Occipital lobe (tissue), 1 donor: ENCODE measurements at regions not wholly inside any gene's neighbourhood (a gene's known extent, or its start where the extent isn't known, plus 50 kb on each side); places are given as distances from the start of the nearest gene placed in this dataset.
"Not testable (repeated sequence)": the region's sequence is repeated elsewhere in the genome, so short reads cannot be mapped to it uniquely, and the experiment has no call there.

Experiments used
- DNase-seq: peaks from one replicate; lab custom pipeline; 2025; lab: John Stamatoyannopoulos, UW

DNA sequence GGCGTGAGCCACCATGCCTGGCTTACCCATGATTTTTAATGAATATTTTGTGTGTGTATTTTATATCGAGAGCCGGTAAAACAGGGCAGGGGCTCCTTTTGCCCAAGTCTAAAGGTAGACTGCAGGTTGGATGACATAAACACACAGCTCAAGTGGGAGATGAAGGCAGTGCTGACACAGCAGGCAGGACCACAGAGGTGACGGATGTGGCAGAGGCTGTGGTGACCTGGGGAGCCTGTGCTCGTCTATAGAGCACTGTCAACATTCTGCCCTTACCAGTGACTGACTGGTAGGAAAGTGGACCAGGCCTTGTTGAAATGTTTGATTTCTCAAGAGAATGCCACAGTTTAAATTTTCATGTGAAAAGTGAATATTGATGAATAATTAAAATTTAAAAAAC, 137.5 kb downstream of the ZFP64 start:
- DNase-seq, result no peak

DNA sequence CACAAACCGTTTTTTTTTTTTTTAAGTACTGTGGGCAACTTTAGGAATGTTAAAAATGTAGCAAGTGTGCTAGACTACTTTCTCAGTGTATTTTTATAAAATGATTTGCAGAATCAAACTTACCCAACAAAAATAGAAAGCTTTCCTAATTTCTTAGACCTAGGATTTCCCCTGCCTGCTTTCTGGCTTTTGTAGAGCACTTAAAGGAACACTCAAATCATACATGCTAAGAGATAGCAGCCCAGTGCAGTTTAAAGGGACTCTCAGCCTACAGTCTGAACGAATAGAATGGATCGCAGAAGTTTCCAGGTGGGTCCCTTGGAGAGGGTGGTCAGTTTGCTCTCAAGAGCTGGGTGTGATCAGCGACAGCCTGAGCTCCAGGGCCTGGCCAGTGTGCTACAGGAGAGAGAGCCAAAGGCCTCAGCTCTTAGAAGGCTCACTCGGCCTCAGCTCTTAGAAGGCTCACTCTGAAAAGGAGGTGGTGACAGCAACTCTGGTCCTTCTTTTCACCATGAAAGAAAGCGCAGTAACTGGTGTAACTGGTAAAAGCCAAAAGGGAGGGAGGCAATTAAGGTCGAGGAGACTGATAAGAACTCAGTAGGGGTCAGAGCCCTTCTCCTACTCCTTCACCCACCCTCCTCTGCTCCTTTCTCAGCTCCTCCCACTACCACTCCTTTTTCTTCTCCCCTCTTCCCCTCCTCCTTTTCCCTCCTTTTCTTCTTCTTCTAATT, 142.4 kb downstream of the ZFP64 start:
- DNase-seq, result no peak

DNA sequence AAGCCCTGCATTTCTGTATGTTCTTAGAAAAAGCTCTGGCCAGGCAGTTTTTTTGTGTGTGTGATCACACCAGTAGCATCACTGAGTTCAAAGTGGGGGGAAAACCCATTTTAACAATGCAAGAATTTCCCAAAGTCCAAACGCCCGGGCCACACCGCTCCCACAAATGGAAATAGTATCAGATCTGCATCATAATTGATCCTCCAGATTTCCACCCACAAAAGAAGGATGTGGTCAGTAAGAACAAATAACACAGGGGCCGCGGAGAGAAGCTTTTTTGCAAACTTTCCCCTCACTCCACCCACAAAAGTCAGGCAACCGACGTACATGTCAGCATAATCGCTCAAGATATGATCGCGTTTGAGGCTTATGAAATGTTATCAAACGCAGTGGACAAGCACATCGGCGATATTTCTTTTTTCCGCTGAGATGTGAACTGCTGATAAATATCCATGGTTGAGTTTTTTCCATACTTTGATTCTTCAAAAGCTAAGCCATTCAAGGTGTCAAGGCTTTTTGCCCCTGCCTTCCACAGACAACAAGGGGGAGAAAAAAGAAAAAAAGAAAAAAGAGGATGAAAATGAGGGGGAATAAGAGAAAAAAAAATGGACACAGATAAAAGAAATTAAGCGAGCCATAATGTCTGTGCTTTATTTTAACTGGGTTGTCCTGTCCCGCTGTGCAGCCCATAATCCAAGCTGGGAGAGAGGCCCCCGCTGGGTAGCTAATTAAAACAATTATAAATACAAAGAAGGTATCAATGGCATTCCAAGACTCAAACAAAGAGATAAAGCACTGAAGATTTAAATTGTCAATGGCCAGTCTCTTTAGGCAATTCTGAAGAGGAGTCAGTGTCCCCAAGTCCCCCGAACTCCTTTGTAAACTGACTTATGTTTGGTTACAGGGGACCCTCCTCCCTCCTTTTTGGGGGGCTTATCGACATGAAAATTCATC, 143.5 kb downstream of the ZFP64 start:
- DNase-seq, result no peak

DNA sequence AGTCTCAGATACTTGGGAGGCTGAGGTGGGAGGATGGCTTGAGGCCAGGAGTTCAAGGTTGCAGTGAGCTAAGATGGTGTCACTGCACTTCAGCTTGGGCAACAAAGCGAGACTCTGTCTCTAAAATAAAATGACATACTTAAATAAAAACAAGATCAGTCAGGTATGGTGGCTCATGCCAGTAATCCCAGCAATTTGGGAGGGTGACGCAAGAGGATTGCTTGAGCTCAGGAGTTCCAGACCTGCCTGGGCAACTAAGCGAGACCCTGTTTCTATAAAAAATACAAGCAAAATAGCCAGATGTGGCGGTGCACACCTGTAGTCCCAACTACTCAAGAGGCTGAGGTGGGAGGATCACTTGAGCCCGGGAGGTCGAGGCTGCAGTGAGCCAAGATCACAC, 149.6 kb downstream of the ZFP64 start:
- no peak for DNase-seq

DNA sequence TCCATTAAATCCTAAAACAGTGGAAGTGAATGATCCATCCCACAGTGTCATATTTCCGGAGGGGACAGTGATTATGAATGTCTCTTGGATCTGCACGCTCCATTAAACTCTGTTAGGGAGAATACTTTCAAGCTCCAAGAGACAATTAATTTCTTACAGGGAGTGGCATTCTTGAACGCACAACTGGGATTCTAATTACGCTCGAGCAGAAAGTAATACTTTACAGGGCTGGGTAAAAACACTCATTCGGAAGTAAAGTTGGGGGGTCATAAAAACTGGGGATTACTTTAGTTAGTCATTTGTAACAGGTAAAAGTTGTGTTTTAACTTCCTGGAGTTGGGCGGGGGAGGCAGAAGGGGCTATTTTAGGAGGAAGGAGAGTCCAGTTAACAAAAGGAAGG, 151.8 kb downstream of the ZFP64 start:
- no peak for DNase-seq

DNA sequence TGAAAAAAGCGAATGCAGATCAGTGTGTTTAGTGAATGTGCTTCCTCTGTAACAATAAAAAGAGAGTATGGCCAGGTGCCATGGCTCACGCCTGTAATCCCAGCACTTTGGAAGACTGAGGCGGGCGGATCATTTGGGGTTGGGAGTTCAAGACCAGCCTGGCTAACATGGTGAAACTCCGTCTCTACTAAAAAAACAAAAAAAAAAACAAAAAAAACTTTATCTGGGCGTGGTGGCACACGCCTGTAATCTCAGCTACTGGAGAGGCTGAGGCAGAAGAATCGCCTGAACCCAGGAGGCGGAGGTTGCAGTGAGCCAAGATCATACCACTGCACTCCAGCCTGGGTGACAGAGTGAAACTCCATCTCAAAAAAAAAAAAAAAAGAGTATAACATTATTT, 152.9 kb downstream of the ZFP64 start:
- DNase-seq, result not testable (repeated sequence)

DNA sequence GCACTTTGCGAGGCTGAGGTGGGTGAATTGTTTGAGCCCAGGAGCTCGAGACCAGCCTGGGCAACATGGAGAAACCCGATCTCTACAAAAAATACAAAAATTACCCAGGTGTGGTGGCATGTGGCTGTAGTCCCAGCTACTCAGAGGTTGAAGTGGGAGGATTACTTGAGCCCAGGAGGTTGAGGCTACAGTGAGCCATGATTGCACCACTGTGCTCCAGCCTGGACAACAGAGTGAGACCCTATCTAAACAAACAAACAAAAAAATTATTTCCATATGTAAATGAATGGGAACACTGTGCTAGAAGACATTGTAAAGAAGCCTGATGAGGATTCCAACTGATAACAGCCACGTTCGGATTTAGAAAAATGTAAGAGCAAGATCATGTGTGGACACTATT, 154.2 kb downstream of the ZFP64 start:
- DNase-seq, result no peak

DNA sequence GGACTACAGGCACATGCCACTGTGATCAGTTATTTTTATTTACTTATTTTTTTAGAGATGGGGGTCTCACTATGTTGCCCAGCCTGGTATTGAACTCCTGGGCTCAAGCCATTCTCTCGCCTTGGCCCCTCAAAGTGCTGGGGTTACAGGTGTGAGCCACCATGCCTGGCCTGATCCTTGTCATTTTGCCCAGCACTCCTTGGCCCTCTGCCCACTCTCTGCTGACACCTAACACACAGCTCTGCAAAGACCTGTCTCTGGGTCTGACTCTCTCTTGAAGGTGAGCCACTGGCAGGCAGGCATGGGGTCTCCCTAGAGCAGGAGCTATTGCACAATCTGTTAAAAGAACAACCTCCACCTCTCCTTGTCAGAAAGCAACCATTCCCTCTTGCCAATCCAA, 155.6 kb downstream of the ZFP64 start:
- DNase-seq, result no peak

DNA sequence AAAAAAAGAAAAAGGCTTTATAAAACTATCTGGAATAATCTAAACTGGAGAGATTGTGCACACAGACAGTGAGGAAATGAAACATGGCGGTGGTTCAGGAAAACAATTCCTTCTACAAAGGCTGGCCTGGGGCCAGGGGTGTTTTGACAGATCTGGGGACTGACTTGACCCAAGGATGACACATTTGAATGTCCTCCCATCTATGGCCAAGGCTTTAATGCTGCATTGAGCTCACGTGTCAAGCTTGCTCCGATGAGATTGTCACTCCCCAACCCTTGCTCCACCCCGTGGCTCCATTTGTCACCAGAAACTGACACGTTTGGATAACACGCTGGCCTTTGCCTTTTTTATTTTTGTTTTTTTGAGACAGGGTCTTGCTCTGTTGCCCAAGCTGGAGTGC, 156.1 kb downstream of the ZFP64 start:
- DNase-seq, result no peak

DNA sequence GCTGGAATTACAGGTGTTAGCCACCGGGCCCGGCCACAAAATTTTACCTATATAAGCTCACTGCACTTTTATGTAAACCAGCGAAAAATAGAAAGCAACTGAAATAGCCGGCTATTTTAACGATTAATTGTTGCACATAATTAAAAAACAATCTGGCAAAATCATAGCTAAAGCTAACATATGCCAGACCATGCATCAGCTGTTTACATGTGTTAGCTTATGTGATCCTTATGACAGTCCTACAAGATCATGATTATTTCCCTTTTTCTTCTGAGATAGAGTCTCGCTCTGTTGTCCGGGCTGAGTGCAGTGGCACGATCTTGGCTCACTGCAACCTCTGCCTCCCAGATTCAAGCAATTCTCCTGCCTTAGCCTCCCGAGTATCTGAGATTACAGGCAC, 157.0 kb downstream of the ZFP64 start:
- no peak for DNase-seq

DNA sequence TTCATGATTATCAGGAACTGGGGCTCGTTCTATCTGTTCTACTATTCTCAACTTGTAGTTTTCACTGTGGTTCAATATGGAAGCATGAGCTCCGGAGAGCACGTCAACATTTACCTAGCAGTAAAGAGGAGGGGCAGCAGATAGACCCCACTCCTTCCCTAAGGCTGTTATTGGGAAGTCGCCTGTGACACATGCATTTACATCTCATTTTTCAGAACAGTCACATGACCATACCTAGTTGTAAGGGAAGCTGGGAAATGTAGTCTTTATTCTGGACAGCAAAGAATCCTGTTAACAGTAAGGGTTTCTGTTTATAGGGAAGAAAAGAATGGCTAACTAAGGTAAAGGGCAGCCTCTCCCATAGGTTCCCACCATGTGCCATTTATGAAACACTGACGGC, 158.3 kb downstream of the ZFP64 start:
- no peak for DNase-seq

DNA sequence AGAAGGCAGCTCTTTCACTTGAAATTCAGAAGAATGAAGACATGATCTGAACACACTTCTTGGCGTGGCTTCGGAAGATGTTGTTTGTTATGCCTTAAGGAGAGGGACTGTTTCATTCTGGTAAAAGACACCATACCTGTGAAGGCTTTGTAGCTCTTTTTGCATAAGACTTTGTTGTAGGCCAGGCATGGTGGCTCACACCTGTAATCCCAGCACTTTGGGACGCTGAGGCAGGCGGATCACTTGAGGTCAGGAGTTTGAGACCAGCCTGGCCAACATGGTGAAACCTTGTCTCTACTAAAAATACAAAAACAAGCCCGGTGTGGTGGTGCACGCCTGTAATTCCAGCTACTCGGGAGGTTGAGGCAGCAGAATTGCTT, 159.3 kb downstream of the ZFP64 start:
- not testable (repeated sequence) for DNase-seq

DNA sequence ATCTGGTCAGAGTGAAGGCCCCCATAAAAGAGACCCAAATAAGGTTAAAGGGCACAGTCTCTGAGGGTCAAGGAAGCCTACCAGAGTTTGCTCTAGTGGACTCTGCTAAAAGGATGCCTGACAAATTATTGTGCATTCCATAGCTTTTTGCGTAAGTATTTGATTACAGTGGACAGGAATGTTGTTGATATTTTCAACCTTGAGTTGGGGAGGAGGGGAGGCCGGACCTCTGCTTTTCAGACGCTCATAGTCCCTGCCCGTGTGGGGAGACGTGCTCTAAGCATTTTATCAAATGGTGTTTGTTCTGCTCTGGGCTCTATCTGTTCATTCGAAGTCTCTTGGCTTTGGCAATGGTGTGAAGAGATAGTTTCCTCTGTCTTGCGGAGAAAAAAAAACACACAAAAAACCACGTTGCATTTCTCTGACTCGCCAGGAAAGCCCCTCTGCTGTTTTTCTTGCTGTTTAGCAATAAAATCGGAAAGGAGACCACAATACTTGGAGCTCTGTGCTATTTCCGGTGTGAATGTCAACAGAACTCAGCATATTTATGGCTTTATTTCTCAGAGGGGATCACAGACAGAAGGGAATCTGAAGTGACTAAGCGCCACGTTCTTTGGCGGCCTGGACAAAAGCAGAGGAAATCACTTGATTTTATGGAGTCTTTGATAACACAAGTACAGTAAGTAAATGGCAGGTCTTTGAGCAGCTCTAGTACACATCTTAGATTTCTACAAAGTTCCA, 159.8 kb downstream of the ZFP64 start:
- no peak for DNase-seq

DNA sequence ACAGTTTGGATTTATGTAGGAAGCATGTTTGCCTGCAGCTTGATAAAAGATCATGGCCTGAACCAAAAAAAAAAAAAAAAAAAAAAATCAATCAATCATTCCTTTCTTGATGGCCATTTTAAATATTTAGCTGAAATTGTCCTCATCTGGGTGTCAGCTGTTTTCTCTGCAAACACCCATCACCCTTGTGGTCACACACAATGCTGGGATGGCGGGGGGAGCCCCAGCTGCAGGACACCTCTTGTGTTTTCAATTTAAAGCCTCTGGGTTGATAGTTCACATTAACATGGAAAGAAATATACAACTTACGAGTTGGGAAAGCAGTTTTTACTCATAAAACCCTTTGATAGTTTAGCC, 160.4 kb downstream of the ZFP64 start:
- DNase-seq, result no peak

DNA sequence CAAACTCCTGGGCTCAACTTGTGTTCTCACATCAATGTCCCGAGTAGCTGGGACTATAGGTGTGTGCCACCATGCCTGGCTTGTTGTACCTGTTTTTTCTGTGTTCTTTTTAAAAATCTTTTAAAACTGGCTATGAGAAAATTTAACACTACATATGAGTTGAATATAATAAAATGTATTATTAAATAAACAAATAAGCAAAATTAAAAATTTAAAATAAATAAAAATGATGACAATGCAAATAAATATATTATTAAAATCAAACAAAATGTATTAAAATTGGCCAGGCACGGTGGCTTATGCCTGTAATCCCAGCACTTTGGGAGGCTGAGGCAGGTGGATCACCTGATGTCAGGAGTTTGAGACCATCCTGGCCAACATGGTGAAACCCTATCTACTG, 162.4 kb downstream of the ZFP64 start:
- not testable (repeated sequence) for DNase-seq

DNA sequence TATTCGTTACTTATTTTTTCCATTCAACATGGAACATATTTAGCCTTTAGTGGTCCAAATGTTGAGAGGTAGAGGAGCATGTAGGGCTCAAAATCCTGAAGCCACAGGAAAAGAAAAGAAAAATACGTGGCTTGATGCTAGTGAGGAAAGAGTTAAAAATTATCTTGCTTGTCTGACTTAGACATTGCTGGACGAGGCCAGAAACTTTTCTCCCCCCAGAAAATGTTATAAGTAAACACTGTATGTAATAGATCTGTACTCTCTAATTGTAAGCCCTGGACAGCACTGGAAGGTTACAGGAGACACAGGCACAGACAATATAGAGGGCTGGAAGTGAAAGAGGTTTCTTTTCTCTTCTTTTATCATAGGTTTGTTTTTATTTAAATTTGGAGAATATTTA, 165.6 kb downstream of the ZFP64 start:
- DNase-seq, result no peak

DNA sequence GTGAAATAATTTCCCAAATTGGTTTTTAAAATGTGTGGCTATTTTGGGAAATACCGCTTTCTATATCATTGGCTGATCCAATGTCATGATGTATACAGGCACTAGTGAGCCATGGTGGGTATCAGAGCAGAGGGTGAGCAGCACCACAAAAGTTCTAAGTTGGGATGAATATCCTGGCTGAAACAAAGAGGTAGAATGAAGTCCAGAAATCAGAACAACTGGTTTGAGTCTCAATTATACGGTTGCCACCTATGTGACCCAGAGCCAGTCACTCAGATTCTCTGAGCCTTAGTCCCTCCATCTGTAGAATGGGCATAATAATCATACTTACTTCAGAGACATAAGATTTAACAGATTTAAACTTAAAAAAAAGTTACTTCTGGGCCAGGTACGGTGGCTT, 172.3 kb downstream of the ZFP64 start:
- DNase-seq, result no peak

DNA sequence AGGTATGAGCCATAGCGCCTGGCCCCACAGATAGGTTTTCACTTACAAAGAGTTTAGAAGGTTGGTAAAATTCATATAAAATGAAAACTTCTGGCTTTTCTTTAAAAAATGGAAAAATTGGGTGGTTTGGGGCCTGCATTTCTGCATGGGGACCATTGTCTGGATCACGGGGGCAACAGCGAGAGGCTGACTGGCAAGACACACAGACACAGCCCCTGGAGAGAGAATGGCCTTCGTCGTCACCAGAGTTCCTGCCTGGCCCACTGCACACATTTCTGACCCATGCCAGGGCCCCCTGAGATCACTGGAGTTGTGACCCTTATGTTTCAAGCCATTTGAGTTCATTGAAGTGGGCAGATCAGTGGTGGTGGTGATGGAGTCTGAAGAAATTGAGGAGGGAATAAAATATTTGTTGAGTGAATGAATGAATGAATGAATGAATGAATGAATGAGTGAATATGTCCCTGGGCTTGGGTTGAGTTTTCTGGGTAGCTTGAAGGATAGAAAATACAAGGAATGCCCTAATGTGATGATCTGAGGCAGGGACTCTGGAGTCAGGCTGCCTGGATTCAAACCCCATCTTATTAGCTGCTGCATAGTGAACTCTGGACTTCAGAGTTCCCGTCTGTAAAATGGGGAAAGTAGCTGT, 173.8 kb downstream of the ZFP64 start:
- DNase-seq, result no peak

DNA sequence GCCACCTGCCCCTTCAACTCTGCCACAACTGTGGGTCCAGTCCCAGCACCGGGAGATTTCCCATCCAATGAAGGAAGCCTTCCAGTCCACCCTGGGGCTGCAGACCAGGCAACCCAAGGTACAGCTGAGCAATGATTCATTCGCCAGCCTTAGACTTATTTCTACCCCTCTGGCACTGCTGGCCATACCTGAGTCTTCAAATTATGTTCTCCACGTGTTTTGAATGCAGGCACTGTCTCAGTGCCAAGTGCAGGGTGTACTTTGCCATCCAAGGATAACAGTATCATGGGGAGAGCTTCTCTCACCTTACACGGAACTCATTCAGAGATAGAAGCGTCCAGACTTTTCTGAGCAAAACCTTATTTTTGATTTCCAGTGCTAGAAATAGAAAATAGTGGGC, 175.6 kb downstream of the ZFP64 start:
- no peak for DNase-seq

DNA sequence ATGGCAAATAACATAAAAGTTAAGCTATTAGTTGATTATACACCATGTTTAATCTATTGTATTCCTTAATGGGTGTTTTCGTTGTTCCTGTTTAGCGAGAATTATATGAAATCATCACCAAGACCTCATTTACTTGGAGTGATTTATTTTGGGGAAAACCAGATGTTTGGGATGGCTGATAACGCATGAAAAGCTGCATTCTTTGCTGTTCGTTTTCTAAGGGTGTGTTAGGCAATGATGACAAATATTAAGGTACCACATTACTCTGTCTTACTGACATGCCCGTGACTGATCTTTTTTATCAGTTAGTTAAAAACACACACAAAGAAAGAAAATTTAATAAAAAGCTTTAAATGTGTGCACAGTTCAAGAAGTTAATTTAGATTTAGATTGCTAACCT, 176.4 kb downstream of the ZFP64 start:
- no peak for DNase-seq

DNA sequence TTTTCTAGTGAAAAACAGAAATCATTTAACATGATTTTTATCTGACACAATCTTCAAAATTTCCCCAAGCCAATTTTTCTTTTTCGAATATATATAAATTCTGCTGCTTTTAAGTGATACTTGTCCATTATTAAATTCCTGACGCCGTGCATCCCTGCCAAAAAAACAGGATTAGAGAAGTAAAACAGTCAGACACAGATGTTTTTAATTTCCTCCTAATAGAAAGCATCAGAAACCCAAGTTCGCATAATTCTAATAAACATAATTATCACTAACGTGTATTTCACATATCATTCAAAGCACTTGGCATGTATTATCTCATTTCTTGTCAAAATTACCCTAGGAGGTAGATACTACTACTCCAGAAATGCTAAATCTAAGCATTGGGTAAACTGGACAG, 179.5 kb downstream of the ZFP64 start:
- DNase-seq, result no peak

DNA sequence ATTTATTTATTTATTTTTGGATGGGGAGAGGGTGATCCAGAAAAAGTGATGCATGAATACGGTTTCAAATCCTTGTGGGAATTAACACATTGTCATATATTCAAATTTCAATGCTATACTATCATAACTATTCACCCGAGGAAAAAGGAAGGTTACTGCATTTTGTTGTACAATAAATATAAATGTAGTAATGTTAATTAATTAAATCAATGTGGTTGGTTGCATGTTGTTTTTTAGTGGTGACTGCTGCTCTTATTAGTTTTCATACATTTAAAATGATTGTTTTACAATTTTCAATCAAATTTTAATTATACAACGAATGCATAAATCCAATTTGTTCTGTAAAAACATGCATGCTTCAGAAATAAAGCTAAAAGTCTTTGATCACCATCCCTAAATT, 180.5 kb downstream of the ZFP64 start:
- DNase-seq, result no peak
